Stimulated activated effector memory CD8-positive, alpha-beta T cell treated with anti-CD3 and anti-CD28 coated beads, Interleukin-12 subunit alpha, Interleukin-12 subunit beta, amount 100 ng/mL, for 72 hours (primary cell): ENCODE measurements at regions not wholly inside any gene's neighbourhood (a gene's known extent, or its start where the extent isn't known, plus 50 kb on each side); places are given as distances from the start of the nearest gene placed in this dataset.
A peak's percentile ranks its signal among the peaks of the same experiment; 100 is the strongest.
"Not testable (repeated sequence)": the region's sequence is repeated elsewhere in the genome, so short reads cannot be mapped to it uniquely, and the experiment has no call there.

ENCODE experiments used
- ATAC-seq: fragments of 150-1000 bp; cut with Tn5 transposase; 2 replicates; pipeline ENCODE4 v1.10.0; 2021
- DNase-seq, 2 donors: peaks; one replicate each; pipeline ENCODE4 v3.0.0; 2021 to 2022; ENCODE audit warnings: low spot score in 2 of 2
- H3K27ac Mint-ChIP-seq: one replicate; pipeline ENCODE4 v1.8.0; 2022; ENCODE audit warnings: mild to moderate bottlenecking, mixed read lengths
- H3K36me3 Mint-ChIP-seq: one replicate; pipeline ENCODE4 v1.8.0; 2022; ENCODE audit warnings: mild to moderate bottlenecking, mixed read lengths
- H3K4me1 Mint-ChIP-seq: one replicate; pipeline ENCODE4 v1.8.0; 2022; ENCODE audit warnings: mixed read lengths
- H3K4me3 Mint-ChIP-seq: one replicate; pipeline ENCODE4 v1.8.0; 2022; ENCODE audit warnings: mild to moderate bottlenecking, mixed read lengths
- H3K9me3 Mint-ChIP-seq: one replicate; pipeline ENCODE4 v1.8.0; 2022; ENCODE audit warnings: mixed read lengths

DNA sequence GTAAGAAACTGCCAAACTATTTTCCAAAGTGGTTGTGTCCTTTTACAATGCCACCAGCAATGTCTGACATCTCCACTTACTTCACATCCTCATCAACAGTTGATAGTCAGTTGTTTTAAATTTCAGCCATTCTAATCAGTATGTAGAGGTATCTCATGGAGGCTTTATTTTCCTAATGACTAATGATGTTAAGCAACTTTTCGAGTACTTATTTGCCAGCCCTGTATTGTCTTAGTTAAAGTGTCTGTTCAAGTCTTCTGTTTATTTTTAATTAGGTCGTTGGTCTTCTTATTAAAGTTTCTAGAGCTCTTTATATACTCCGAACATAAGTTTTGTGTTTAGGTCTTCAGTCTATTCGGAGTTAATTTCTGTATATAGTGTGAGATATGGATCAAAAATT is 54.9 kb upstream of the NBPF12 start:
- not testable (repeated sequence) for H3K9me3 Mint-ChIP-seq, DNase-seq, H3K4me3 Mint-ChIP-seq, H3K27ac Mint-ChIP-seq, H3K36me3 Mint-ChIP-seq, ATAC-seq, H3K4me1 Mint-ChIP-seq

DNA sequence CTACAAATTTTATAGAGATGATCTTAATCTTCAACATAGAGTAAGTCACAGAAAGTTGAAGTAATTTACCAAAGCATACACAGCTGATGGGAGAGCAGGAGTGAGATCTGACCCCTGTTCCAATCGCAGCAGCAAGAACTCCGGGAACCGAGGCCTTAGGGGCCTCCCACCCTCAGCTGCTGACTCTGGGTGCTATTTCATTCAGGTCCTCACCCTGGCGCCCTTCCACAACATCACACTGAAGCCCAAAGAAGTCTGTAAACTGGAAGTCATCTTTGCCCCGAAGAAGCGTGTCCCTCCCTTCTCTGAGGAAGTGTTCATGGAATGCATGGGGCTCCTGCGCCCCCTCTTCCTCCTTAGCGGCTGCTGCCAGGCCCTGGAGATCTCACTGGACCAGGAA is 57.0 kb upstream of the NBPF12 start:
- not testable (repeated sequence) for H3K4me1 Mint-ChIP-seq, H3K27ac Mint-ChIP-seq, ATAC-seq, H3K4me3 Mint-ChIP-seq, H3K36me3 Mint-ChIP-seq, H3K9me3 Mint-ChIP-seq, DNase-seq

GRCh38 chr1:146863799-146864319 is 74.3 kb upstream of the NBPF12 start:
- H3K36me3 Mint-ChIP-seq, H3K9me3 Mint-ChIP-seq, ATAC-seq, H3K27ac Mint-ChIP-seq, DNase-seq, H3K4me1 Mint-ChIP-seq, H3K4me3 Mint-ChIP-seq: not testable (repeated sequence)

- H3K36me3 Mint-ChIP-seq, H3K4me1 Mint-ChIP-seq, ATAC-seq, H3K27ac Mint-ChIP-seq, H3K4me3 Mint-ChIP-seq, DNase-seq, H3K9me3 Mint-ChIP-seq: not testable (repeated sequence)
Observed at GRCh38 chr1:146853147-146853546, 85.0 kb upstream of the NBPF12 start.

DNA sequence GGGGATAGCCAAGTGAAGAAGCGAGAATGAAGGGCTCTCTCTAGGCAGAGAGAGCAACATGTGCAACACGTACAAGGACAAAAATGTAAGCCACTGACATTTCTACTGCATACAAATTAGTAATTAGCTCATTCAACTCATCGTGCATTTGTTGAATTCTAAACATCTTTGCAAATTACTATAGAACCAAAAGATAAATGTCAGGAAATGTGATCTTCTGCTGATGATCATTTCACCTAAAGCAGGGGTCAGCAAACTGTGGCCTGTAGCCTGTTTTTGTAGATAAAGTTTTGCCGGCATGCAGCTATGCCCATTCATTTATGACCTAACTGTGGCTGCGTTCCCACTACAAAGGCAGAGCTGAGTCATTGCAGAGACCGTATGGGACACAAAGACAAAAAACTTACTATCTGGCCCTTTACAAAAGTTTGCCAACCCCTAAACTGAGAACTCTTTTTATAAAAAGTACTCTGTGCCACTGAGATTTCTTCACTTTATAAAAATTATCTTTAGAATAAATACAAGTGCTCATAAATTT is 87.7 kb upstream of the NBPF12 start:
- H3K36me3 Mint-ChIP-seq, H3K4me3 Mint-ChIP-seq, H3K9me3 Mint-ChIP-seq, H3K27ac Mint-ChIP-seq, ATAC-seq, DNase-seq, H3K4me1 Mint-ChIP-seq: not testable (repeated sequence)

- H3K27ac Mint-ChIP-seq, ATAC-seq, H3K4me3 Mint-ChIP-seq, H3K36me3 Mint-ChIP-seq, H3K4me1 Mint-ChIP-seq, DNase-seq, H3K9me3 Mint-ChIP-seq: not testable (repeated sequence)
Observed at GRCh38 chr1:146838725-146839124, 99.4 kb upstream of the NBPF12 start.

DNA sequence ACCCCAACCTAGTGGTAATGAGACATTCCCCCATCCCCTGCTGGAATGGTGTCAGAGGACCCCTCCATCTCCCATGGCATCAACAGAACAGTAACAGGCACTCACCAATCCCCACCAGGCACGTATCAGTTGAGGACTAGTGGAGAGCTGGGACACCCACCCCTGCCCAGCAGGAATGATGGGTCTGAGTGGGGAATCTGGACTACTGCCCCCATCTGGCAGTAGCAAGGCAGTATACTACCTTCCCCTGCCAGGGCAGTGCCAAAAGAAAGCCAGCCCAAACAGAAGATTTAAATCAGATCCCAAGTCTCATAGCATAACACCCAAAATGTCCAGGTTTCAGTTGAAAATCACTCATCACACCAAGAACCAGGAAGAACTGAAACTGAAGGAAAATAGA is 111.2 kb upstream of the NBPF12 start:
- H3K4me3 Mint-ChIP-seq, H3K4me1 Mint-ChIP-seq, H3K9me3 Mint-ChIP-seq, DNase-seq, H3K36me3 Mint-ChIP-seq, H3K27ac Mint-ChIP-seq, ATAC-seq: not testable (repeated sequence)

DNA sequence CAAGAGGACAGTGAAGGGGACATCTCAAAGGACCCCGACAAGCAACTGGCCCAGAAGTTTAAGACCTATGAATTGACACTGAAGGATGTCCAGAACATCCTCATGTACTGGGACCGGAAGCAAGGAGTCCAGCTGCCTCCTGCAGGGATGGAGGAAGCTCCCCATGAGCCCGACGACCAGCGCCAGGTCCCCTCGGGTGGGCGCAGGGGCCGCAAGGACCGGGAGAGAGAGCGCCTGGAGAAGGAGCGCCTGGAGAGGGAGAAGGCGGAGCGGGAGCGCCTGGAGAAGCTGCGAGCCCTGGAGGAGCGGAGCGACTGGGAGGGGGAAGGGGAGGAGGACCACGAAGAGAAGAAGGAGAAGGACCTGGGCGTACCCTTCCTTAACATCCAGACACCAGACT is 143.9 kb upstream of the NBPF12 start:
- not testable (repeated sequence) for H3K4me3 Mint-ChIP-seq, H3K27ac Mint-ChIP-seq, H3K36me3 Mint-ChIP-seq, H3K9me3 Mint-ChIP-seq, DNase-seq, H3K4me1 Mint-ChIP-seq, ATAC-seq

GRCh38 chr1:146792725-146793124 is 145.4 kb upstream of the NBPF12 start:
- H3K9me3 Mint-ChIP-seq, DNase-seq, H3K27ac Mint-ChIP-seq, H3K4me1 Mint-ChIP-seq, H3K36me3 Mint-ChIP-seq, H3K4me3 Mint-ChIP-seq, ATAC-seq: not testable (repeated sequence)

GRCh38 chr1:146784212-146784940 is 153.7 kb upstream of the NBPF12 start:
- not testable (repeated sequence) for H3K36me3 Mint-ChIP-seq, H3K4me1 Mint-ChIP-seq, H3K9me3 Mint-ChIP-seq, H3K27ac Mint-ChIP-seq, H3K4me3 Mint-ChIP-seq, DNase-seq
- peak; percentile 81 for ATAC-seq

- DNase-seq, H3K9me3 Mint-ChIP-seq, H3K4me3 Mint-ChIP-seq, H3K4me1 Mint-ChIP-seq, H3K36me3 Mint-ChIP-seq, H3K27ac Mint-ChIP-seq, ATAC-seq: not testable (repeated sequence)
Observed at GRCh38 chr1:146781235-146781634, 156.9 kb upstream of the NBPF12 start.

- H3K36me3 Mint-ChIP-seq, result not testable (repeated sequence)
Observed at GRCh38 chr1:146777826-146778602, 160.1 kb upstream of the NBPF12 start.

DNA sequence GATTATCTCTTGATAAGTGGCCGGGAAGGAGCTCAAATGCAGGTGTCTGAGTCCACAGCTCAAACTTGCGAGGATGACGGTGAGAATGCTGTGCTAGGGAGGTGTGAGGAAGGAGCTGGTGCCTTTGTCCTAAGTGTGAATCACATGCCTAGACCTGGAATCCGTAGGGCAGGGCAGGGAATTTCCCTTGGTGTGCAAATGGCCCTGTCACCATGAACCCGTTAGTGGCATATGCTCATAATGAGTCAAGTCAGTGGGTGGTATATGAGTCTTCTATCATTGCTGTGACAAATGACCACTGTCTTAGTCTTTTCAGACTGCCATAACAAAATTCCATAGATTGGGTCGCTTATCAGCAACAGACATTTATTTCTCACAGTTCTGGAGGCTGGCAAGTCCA is 163.1 kb upstream of the NBPF12 start:
- not testable (repeated sequence) for H3K27ac Mint-ChIP-seq, H3K4me1 Mint-ChIP-seq, DNase-seq, H3K9me3 Mint-ChIP-seq, H3K4me3 Mint-ChIP-seq, H3K36me3 Mint-ChIP-seq
- peak; percentile 87 for ATAC-seq

More at GRCh38 chr1:146777826-146778602, 160.1 kb upstream of the NBPF12 start:
- not testable (repeated sequence) for H3K4me3 Mint-ChIP-seq, ATAC-seq, H3K27ac Mint-ChIP-seq, H3K9me3 Mint-ChIP-seq, H3K4me1 Mint-ChIP-seq, DNase-seq

- DNase-seq, H3K36me3 Mint-ChIP-seq, H3K9me3 Mint-ChIP-seq, H3K27ac Mint-ChIP-seq, ATAC-seq, H3K4me1 Mint-ChIP-seq, H3K4me3 Mint-ChIP-seq: not testable (repeated sequence)
Observed at GRCh38 chr1:146774271-146774670, 163.9 kb upstream of the NBPF12 start.

DNA sequence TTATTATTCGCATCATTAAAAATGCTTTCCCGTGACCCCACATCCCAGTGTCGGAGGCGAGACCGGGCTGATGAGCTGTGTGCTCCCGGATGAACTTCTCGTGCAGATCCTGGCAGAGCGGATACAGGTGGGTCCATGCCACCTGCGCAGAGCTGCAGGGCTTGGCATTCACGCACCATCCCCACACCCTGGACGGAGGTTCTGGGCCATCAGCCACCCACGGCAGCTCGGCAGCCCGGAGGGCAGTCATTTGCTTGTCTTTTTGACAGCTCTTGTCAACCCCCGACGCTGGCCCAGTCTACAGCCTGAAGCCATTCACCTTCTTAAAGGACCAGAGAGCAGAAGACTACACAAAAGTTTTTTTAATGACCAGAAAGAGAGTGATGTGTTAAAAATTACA is 166.7 kb upstream of the NBPF12 start:
- H3K9me3 Mint-ChIP-seq, H3K27ac Mint-ChIP-seq, ATAC-seq, H3K4me3 Mint-ChIP-seq, DNase-seq, H3K36me3 Mint-ChIP-seq, H3K4me1 Mint-ChIP-seq: not testable (repeated sequence)

GRCh38 chr1:146770998-146771397 is 167.1 kb upstream of the NBPF12 start:
- H3K9me3 Mint-ChIP-seq, H3K36me3 Mint-ChIP-seq, H3K27ac Mint-ChIP-seq, H3K4me1 Mint-ChIP-seq, DNase-seq, ATAC-seq, H3K4me3 Mint-ChIP-seq: not testable (repeated sequence)
